ENCODE measurements at regions not wholly inside any gene's neighbourhood (a gene's known extent, or its start where the extent isn't known, plus 50 kb on each side); places are given as distances from the start of the nearest gene placed in this dataset.

DNA sequence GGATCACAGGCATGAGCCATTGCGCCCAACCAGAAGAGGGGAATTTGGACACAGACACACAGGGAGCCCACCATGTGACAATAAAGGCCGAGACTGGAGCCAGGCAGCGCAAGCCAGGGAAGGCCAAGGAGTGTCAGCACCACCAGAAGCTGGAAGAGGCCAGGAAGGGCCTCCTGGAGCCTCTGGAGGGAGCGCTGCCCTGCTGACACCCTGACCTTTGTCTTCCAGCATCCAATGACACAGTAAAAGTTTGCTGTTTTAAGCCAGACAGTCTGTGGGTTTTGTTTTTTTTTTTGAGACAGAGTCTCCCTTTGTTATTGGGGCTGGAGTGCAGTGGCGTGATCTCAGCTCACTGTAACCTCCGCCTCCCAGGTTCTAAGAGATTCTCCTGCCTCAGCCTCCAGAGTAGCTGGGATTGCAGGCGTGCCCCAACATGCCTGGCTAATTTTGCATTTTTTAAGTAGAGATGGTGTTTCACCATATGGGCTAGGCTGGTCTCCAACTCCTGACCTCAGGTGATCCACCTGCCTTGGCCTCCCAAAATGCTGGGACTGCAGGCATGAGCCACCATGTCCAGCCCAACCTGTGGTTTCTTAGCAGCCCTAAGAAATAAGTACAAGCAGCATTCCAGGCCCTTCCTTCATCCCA is 215.8 kb downstream of the CTTN start:
- no peak for DNase-seq

GRCh38 chr11:70615036-70615875 is 216.9 kb downstream of the CTTN start:
- no peak for DNase-seq

GRCh38 chr11:70616317-70616716 is 218.0 kb downstream of the CTTN start:
- no peak for DNase-seq

DNA sequence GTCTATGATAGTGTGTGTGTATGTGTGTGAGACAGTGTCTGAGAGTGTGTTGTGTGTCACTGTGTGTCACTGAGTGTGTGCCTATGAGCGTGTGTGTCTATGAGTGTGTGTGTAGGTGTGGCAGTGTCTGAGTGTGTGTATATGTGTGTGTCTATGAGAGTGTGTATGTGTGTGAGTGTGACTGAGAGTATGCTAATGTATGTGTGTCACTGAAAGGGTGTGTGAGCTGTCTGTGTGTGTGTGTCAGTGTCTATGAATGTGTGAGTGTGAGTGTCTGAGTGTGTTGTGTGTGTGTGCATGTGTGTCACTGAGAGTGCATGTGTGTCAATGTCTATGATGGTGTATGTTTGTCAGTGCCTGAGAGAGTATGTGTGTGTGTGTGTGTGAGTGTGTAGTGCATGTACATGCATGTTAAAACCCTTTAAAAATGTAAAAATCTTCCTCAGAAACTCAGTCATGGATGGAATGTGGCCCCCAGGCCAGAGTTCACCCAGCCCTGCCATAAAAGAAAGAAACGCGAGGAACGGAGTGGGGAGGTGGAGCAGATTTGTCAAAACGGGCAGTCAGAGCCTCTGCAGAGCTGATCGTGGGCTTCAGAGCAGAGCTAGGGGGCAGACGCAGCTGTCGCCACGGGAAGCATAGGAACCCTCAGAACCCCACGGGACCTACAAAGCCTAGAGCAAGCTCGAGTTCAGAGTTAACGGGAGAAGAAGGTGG is 218.8 kb downstream of the CTTN start:
- no peak for DNase-seq

GRCh38 chr11:70618431-70619101 is 220.2 kb downstream of the CTTN start:
- DNase-seq: peak; percentile 10 to 44

DNA sequence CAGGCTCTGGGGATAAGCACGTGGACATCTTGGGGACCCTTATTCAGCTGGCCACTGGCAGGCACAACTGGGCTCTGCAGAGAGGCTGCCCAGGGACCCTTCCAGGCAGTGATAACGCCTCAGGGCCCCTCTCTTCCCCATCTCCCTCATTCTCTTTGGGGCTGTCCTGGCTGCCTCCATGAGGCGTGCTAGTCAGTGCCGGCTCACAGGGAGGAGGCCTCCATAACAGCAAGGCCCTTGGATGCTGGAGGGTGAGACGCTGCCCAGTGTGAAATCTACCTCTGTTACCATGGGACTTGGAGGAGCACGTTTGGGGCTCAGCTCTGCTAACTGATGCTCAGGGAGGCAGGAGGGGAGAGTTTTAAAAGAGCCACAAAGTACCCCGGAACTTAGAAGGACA is 221.3 kb downstream of the CTTN start:
- DNase-seq: no peak

- no peak for DNase-seq
These were observed 222.3 kb downstream of the CTTN start for GRCh38 chr11:70620510-70621184.

DNA sequence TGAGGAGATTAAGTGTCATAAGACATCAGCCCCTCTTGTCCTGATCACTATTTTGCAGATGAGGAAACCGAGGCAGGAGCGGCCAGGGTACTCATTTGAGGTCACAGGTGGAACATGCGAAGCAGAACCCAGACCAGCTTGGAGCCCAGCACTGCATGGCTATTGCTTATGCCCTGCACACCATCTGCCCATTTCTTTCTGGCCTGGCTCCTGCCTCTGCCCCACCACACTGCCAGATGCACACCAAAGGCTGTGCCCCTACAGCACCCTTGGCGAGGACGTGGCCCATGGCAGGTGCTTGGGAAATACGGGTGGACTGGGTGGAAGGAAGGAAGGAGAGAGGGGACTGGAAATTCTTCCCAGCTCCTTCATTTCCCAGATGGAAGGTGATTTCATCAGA is 222.9 kb downstream of the CTTN start:
- DNase-seq: no peak

- DNase-seq: no peak
These were observed 223.8 kb downstream of the CTTN start for GRCh38 chr11:70622091-70622490.

- DNase-seq: no peak
These were observed 225.7 kb downstream of the CTTN start for GRCh38 chr11:70623906-70624597.

GRCh38 chr11:70624598-70624993 is 226.3 kb downstream of the CTTN start:
- no peak for DNase-seq

GRCh38 chr11:70625051-70625450 is 226.7 kb downstream of the CTTN start:
- DNase-seq: no peak

GRCh38 chr11:70625582-70626518 is 227.5 kb downstream of the CTTN start:
- peak in 1 of 2 experiments; percentile 31 for DNase-seq

- DNase-seq: no peak
These were observed 228.9 kb downstream of the CTTN start for GRCh38 chr11:70627219-70627618.

DNA sequence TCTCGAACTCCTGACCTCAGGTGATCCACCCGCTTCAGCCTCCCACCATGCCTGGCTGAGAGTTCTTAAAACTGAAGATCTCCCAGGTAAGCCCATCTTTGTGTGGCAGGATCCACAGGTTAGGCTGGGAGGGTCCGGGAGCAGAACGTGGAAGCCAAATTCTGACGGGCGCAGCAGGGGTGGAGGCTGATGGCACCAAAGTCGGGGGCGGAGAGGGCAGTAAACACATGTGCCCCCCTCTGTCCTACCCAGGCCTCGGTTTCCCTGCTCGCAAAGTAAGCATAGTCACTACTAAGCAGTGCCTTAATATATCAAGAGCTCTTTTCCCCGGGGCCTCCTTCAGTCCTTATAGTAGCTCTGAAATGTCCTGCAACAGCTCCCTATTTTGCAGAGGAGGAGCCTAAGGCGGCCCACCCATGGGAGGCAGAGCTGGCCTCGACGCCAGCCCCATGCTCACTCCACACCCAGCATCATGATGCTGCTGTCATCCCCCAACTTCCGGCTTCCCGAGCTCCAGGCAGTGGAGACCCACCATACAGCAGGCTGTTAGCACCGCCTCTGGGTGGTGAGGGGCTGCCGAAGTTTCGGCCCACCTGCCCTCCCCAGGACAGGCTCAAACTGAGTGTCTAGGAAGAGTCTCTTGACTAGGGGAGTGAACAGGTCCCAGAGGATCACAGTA is 230.0 kb downstream of the CTTN start:
- no peak for DNase-seq

GRCh38 chr11:70628855-70629844 is 230.8 kb downstream of the CTTN start:
- no peak for DNase-seq

- DNase-seq: no peak
These were observed 231.7 kb downstream of the CTTN start for GRCh38 chr11:70630068-70630467.

GRCh38 chr11:70630816-70631623 is 232.7 kb downstream of the CTTN start:
- peak; percentile 26 to 33 for DNase-seq

Data from NCI-H524 (cell line).